ENCODE measurements at regions not wholly inside any gene's neighbourhood (a gene's known extent, or its start where the extent isn't known, plus 50 kb on each side); places are given as distances from the start of the nearest gene placed in this dataset.

DNA sequence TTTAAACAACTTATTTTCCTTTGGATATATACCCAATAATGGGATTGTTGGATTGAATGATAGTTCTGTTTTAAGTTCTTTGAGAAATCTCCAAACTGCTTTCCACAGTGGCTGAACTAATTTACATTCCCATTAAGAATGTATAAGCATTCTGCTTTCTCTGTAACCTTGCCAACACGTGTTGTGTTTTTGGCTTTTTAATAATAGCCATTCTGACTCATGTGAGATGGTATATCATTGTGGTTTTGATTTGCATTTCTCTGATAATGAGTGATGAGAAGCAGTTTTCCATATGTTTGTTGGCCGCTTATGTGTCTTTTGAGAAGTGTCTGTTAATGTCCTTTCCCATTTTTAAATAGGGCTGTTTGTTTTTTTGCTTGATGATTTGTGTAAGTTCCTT lies 155.6 kb upstream of the PITX2 start:
- no peak for DNase-seq (ENCODE audit: low spot score)

DNA sequence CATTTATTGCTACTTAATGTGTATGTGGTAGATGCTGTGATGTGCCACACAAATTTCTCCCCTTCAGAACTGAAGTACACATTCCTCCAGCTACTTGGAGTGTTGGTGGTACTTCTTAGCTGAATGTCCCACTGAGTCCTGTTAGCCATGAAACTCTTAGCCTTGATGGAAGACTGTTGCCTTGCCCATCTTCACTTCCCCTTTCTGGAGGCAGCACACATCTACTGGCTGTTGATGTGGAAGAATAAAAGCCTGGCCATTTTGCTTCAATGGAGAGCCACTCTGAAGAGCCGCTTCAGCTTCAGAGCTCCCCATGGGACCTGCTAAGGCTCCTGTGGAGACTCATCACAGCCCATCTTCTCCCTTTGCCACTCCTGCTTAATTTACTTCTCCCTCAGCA lies 157.7 kb upstream of the PITX2 start:
- DNase-seq (ENCODE audit: low spot score), result no peak

DNA sequence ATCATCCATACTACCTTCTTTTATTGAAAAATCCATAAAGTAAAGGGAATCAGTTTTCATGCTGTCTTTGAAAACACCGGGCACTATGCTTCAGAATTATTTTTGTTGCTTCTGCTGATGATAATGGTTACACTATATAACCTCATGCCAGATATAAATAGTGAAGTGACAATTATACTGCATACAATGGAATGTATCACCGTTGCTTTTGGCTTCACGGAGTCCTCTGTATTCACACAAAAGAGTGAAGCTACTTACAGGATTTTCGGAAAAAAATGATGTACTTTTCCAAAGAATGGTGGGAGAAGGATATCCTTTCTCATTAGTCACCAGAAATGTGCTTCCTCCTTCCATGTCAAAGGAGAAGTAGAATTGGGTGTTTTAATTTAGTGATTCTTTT lies 159.1 kb upstream of the PITX2 start:
- DNase-seq (ENCODE audit: low spot score), result no peak

- no peak for DNase-seq (ENCODE audit: low spot score)
Measured at GRCh38 chr4:110787109-110787508, 164.2 kb upstream of the PITX2 start.

DNA sequence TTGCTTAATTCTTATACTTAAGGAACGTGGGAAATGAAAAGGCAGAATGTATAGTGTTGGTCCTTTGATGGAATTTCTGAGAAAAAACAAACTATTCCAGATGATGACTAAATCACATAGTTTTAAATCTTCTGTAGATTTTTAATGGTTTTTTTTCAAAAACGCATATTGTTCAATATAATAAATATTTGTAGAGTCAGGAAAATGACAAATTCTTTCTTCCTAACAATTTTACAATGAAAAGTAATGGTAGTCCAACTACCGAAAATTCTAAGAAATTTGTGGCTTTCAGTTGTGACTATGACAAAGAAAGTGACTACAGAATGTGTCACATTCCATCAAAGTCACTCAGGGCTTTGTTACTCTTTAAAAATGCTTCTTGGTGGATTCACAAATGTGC lies 164.8 kb upstream of the PITX2 start:
- DNase-seq (ENCODE audit: low spot score), result no peak

- no peak for DNase-seq (ENCODE audit: low spot score)
Measured at GRCh38 chr4:110788302-110788701, 165.4 kb upstream of the PITX2 start.

DNA sequence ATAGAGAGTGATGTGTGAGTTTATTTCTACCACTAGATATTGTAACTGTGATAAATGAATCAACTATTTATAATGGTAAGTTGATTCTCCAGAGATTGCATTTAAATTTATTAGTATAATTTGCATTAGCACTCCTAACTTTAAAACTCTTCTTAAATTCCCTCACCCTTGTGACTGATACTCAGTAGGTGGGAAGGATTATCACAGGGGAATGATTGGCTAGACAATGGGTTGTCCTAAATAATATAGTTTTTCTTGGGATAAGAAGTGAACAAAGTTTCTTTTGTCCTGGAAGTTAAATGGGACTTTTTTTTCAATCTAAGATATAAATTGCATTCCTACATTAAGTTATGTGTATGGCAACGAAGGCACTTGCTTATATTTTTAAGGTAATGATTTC lies 169.2 kb upstream of the PITX2 start:
- DNase-seq (ENCODE audit: low spot score), result no peak

DNA sequence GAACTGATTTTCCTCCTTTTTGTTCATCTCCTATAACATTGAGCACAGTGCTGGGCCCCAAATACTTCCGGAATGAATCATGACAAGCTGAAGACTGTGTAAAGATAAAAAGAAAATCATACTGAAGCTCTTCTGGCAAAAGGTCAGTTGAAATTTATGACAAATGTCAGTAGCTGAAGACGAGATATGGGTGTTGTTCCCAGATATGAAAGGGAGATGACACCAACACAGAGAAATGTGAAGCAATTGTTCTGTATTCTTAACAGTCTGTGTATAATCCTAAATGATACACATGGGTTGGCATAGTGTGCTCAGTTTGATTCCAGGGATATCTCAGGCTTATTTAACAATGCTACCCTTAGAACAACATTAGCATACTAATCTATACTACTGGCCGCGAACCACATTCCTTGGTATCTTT lies 170.5 kb upstream of the PITX2 start:
- no peak for DNase-seq (ENCODE audit: low spot score)

DNA sequence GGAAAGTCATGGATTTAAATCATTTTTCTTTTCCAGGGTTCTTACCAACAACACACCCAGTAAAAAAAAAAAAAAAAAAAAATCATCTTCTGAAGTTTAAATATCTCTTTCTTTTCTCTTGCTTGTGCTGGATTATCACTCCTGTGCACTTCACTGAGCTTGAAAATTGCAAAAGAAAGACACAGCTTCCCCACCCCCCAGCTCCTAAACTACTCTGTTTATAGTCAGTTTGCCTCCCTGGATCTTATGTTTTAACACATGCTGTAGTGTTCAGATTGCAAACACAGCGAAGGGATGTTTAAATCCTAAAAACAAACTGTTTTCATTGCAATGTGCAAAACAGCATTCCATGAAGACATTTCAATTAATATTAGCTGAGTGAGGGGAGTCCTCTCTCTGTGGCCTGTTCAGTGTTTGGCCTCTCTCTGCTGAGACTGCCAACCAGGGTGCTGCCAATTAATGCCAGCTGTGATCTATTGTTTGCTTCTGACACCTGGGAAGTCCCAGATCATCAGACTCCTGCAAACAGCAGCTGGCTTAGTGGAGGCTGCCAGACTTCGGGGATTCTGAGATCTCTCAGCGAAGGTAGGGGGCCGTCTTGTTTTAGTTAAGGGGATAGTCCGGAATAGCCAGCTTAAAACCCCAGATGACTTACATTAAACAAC lies 171.1 kb upstream of the PITX2 start:
- no peak for DNase-seq (ENCODE audit: low spot score)

DNA sequence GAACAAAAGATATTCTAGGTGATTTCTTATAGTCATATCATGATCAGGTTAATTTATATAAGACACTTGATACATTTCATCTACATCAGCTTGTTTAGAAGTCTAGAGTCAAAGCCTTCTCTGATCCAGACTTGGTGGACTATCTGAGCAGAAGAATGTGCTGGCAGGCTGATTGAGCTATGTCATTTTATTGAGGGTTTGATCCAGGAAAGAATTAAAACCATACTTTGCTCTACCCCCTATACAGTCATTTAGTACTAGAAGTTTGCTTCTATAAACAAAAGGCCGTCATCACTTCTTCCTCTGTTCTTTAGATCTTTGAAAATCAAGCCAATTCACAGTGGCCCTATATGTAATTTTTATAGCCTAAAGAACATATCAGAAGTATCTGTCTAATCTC lies 173.1 kb upstream of the PITX2 start:
- no peak for DNase-seq (ENCODE audit: low spot score)

- no peak for DNase-seq (ENCODE audit: low spot score)
Measured at GRCh38 chr4:110797486-110797885, 174.6 kb upstream of the PITX2 start.

- no peak for DNase-seq (ENCODE audit: low spot score)
Measured at GRCh38 chr4:110798687-110799086, 175.8 kb upstream of the PITX2 start.

DNA sequence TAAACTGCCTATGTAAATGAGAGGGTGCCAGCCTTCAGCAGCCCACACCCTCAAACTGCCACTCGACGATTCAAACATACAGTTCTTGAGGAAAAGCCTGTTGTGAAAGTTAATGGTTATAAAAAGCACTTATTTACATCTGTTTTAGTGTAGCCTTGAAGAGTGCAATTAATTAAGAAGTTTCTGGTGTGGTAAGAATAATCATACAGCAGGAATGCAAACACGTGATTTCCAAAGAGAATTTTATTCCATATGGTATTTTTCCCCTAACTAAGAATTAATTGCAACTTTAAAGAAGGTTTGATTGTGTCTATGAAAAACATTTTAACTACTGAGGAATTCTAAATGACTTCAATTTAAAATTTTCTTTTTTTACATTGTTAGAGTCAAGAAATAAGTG lies 176.3 kb upstream of the PITX2 start:
- no peak for DNase-seq (ENCODE audit: low spot score)

- no peak for DNase-seq (ENCODE audit: low spot score)
Measured at GRCh38 chr4:110801591-110801990, 178.7 kb upstream of the PITX2 start.

GRCh38 chr4:110808351-110808878 lies 185.5 kb upstream of the PITX2 start:
- DNase-seq (ENCODE audit: low spot score), result no peak

GRCh38 chr4:110815950-110816349 lies 193.1 kb upstream of the PITX2 start:
- no peak for DNase-seq (ENCODE audit: low spot score)

DNA sequence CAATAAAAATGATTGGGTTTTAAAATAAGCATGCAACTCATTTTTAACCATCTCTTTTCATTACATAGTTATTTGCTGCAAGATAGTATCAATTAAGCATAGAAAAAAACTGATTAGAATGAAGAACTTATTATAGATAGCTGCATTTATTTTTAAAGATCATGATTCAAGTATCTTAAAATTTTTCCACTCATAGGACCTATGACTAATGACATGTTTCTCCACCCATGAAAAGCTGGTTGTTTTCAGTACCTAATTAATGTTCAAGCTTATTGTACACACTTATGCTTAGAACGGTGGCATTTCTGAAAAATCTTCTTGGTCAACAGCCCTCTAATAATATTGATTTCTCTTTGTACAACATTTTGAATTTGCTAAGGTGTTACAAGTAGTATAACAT lies 193.5 kb upstream of the PITX2 start:
- DNase-seq (ENCODE audit: low spot score), result no peak

DNA sequence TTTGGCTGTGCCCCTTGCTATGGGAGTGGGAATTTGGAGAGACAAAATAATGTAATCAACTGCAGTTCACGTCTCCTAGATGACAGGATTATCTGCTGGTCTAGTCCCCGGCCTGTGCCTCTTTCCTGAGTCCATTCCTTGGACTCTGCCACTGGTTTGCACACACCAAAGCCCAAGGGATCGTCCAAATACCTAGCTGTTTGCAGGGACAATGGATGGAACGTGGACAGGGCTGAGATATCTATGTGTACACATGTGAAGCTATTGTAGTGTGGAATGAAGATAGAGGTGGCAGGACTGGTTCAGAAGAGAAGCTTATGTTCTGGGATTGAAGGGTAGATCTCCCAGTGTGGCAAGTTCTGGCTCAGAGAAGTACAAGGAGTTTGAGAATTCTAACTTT lies 198.3 kb upstream of the PITX2 start:
- DNase-seq (ENCODE audit: low spot score), result no peak

DNA sequence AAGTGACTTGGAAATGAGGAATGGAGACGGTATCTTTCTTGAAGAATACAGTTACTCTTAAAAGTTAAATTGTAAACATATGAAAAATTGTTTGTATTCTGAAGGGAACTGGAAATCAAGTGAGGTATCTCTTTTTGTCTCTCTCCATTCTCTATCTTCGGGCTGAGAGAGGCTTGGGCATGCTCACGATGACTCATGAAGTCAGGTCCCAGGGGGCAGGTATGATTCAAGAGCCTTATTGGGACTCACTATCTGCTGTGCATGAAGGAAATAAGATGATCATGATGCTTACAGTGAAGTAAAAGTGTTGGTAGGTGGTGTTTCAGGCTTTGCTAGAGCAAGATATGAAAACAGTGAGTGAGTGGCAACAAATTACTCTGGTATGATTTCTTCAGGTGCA lies 200.4 kb upstream of the PITX2 start:
- no peak for DNase-seq (ENCODE audit: low spot score)

GRCh38 chr4:110824344-110824743 lies 201.5 kb upstream of the PITX2 start:
- DNase-seq (ENCODE audit: low spot score), result no peak

DNA sequence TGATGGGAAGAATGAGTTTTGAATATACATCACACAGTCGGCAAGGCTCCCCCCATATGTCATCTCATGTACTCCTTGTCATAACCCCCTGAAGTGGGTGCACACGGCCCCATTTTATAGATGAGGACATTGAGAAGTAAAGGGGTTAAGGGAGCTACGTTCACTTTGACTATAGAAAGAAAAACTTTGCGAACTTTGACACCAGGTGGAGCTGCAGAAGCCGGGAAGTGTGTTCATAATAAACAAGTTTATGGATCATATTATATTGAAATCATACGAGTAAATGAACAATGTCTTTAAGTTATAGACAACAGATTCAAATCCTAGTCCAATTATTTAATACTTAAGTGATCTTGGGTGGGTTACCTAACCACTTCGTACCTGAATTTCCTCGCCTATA lies 203.8 kb upstream of the PITX2 start:
- no peak for DNase-seq (ENCODE audit: low spot score)

- no peak for DNase-seq (ENCODE audit: low spot score)
Measured at GRCh38 chr4:110830461-110830860, 207.6 kb upstream of the PITX2 start.

GRCh38 chr4:110837896-110838450 lies 215.1 kb upstream of the PITX2 start:
- DNase-seq (ENCODE audit: low spot score), result no peak

GRCh38 chr4:110840221-110840654 lies 217.4 kb upstream of the PITX2 start:
- DNase-seq (ENCODE audit: low spot score), result no peak
